ENCODE measurements at regions not wholly inside any gene's neighbourhood (a gene's known extent, or its start where the extent isn't known, plus 50 kb on each side); places are given as distances from the start of the nearest gene placed in this dataset.

- no peaks in the 10 kb centered on the region for H3K36me3 Mint-ChIP-seq
- H3K27ac Mint-ChIP-seq, result no peak overlapping the region
- no peaks in the 10 kb centered on the region for H3K4me1 Mint-ChIP-seq
- H3K9me3 Mint-ChIP-seq, result peaks cover 3 to 12% (median 5%) of the 10 kb centered on the region in 3 donors
- no peak overlapping the region for H3K4me3 Mint-ChIP-seq
- no peaks in the 10 kb centered on the region for H3K27me3 Mint-ChIP-seq
These were observed 502.0 kb downstream of the SLC4A3 start for GRCh38 chr2:220129391-220129790.

DNA sequence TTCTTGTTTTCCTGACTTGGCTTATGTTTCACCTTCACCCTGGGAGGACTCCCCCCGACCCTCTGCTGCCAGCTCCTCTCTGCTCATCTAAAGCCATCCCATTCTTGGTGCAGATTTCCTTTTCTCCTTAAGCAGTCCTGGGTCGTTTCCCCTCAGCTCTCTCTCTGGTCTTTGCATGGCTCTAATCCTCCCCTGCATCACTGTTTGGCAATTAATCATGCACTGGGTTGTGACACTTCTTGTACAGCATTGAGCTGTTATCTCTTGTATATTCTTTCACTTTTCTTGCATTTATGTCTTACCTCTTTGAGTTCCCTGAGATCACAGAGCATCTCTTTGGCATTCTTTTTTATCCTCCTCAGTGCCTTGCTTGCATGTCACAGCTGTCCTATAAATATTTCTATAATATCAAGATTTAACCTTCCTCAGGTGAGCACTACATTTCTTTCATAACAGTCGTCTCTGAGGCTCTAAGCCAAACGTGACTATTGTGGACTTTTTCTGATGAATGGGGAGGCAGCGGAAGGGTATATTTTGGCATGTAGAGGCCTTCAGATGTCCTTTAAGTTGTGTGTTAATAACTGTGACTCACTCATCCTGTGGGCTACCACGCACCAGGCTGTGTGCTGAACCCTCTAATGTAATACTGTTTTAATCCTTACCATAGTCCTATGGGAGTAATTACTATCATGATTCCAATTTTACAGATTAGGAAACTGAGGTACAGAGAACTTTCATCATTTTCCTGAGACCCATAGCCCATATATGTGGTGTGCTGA, 507.5 kb downstream of the SLC4A3 start:
- Mint-ChIP-seq H3K27me3 (no peaks in the 10 kb centered on the region), H3K4me3 (no peak overlapping the region), H3K4me1 (no peaks in the 10 kb centered on the region), H3K27ac (no peak overlapping the region), H3K9me3 (peaks cover 4 to 12% (median 5%) of the 10 kb centered on the region in 3 donors), H3K36me3 (no peaks in the 10 kb centered on the region)

DNA sequence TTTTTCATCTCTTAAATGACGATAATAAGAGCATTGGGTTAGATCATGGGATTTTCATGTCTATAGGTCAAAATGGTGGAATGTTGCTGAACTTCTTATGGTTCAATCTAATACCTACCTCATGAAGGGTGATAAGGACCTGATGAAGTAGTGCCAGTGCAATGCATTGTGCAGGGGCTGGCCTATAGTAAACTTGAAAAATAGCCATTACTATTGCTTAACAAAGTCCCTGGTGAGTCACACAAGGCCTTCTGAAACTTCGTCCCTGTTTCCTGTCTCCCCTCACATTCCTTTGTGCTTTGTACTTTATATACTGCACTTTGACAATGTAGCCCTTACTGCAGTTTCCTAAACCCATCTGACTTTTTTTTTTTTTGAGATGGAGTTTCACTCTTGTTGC, 515.9 kb downstream of the SLC4A3 start:
- Mint-ChIP-seq H3K4me3 (no peak overlapping the region), H3K27ac (no peak overlapping the region), H3K4me1 (peaks cover 0 to 1% (median 0%) of the 10 kb centered on the region in 3 donors), H3K36me3 (peaks cover 2% of the 10 kb centered on the region), H3K9me3 (peaks cover 4 to 6% (median 4%) of the 10 kb centered on the region in 3 donors), H3K27me3 (no peaks in the 10 kb centered on the region)

GRCh38 chr2:220144411-220144810, 517.0 kb downstream of the SLC4A3 start:
- H3K36me3 Mint-ChIP-seq, result peaks cover 2% of the 10 kb centered on the region
- peaks cover 4 to 6% (median 4%) of the 10 kb centered on the region in 3 donors for H3K9me3 Mint-ChIP-seq
- H3K4me3 Mint-ChIP-seq, result no peak overlapping the region
- H3K27me3 Mint-ChIP-seq, result no peaks in the 10 kb centered on the region
- peaks cover 0 to 1% (median 0%) of the 10 kb centered on the region in 3 donors for H3K4me1 Mint-ChIP-seq
- H3K27ac Mint-ChIP-seq, result no peak overlapping the region

DNA sequence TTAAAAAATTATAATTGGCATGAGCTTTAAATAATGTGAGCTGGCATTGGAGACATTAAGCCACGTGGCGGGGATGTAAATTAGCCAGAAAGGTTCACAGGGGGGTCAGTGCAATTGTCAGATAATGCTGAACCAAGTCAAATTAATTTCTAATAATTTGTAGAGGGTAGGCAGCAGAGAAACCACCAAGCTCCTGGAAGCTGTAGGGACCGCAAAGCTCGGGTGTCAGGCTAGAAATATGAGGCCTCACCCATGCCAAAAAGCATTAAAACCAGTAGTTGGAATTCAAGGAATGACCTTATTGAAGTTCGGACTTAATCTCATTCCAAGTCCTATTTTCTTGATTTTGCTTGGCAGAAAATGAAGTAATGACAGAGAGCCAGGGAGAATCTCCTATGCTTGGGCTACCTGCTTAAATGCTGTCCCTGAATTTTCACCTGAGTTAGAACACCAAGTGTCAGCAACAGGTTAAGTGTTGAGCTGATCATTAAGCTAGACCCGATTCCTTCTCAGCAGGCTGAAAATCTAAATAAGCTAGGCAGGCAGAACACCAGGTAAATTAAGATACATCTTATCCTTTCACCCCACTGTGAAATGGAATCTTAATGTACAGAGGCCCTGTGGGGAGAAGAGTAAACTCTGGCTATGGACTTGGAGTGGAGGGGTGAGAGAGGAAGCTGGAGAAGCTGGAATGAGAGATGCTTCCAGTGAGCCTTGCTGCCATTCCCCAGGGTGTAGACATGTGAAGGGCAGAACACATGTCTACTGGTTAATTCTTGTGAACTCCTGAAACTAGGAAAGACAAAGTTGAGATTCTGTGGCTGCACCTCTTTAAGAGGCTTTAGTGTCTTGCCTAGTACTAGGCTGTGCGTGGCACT, 520.0 kb downstream of the SLC4A3 start:
- no peak overlapping the region for H3K27ac Mint-ChIP-seq
- H3K4me1 Mint-ChIP-seq, result peaks cover 0 to 1% (median 0%) of the 10 kb centered on the region in 3 donors
- peaks cover 2% of the 10 kb centered on the region for H3K36me3 Mint-ChIP-seq
- no peaks in the 10 kb centered on the region for H3K27me3 Mint-ChIP-seq
- no peak overlapping the region for H3K4me3 Mint-ChIP-seq
- H3K9me3 Mint-ChIP-seq, result peaks cover 2 to 6% (median 4%) of the 10 kb centered on the region in 3 donors

GRCh38 chr2:220148471-220149248, 521.2 kb downstream of the SLC4A3 start:
- Mint-ChIP-seq H3K4me1 (peaks cover 0 to 1% (median 0%) of the 10 kb centered on the region in 3 donors), H3K9me3 (peaks cover 0 to 6% (median 2%) of the 10 kb centered on the region in 3 donors), H3K36me3 (peaks cover 2% of the 10 kb centered on the region), H3K4me3 (no peak overlapping the region), H3K27ac (no peak overlapping the region), H3K27me3 (no peaks in the 10 kb centered on the region)

- H3K27me3 Mint-ChIP-seq, result peaks cover 1% of the 10 kb centered on the region
- no peaks in the 10 kb centered on the region for H3K4me1 Mint-ChIP-seq
- H3K27ac Mint-ChIP-seq, result no peak overlapping the region
- H3K9me3 Mint-ChIP-seq, result peaks cover 0 to 3% (median 0%) of the 10 kb centered on the region in 3 donors
- H3K36me3 Mint-ChIP-seq, result no peaks in the 10 kb centered on the region
- H3K4me3 Mint-ChIP-seq, result no peak overlapping the region
These were observed 523.9 kb downstream of the SLC4A3 start for GRCh38 chr2:220151341-220151740.

DNA sequence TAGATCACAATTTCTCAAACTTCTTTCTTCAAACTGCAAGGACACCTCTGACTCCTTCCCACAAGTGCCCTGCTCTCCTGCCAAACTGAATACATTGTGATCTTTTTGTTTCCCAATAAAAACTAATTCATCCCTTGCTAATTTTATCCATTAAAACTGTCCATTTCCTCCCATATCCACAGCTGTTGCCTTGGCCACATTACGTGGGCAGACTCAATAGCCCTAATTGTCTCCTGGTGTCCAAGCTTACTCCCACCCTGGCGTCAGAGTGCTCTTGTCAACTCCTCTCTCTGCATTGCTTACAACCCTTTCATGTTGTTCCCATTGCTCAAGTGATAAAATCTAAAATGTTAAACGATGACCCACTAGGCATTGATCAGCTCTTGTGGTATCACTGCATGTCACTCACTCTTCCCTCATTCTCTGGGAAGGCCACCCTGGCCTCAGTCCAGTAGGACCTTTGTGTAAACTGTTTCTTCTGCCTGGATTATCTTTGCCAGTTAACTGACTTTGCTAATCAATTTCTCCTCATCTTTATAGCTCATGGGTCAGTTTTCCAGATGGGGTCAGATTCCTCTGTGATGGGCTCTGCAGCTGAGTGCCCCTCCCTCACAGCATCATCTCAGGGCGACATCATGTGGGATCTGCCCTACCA, 525.0 kb downstream of the SLC4A3 start:
- H3K36me3 Mint-ChIP-seq, result no peaks in the 10 kb centered on the region
- no peak overlapping the region for H3K27ac Mint-ChIP-seq
- H3K4me1 Mint-ChIP-seq, result no peaks in the 10 kb centered on the region
- peaks cover 0 to 3% (median 0%) of the 10 kb centered on the region in 3 donors for H3K9me3 Mint-ChIP-seq
- H3K27me3 Mint-ChIP-seq, result peaks cover 1% of the 10 kb centered on the region
- H3K4me3 Mint-ChIP-seq, result peak overlapping the region in 1 of 4 donors; percentile 25

DNA sequence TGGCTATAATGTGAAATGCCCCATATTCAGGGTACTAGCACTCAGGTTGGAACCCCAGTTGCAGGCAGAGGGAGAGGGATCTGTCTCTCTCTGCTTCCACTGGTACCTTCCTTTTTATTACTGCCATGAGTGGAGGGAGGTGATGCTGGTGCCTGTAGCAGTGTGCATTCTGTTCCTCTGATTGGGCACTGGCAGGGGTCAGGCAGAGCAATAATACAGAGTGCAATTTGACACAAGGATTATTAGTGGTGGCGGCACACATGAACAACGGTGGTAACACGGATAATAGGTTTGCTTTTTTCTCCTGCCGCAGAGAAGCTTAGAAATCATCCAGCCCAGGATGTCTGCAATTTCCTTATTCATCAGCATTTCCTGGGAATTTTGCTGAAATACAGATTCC, 525.7 kb downstream of the SLC4A3 start:
- Mint-ChIP-seq H3K27ac (no peak overlapping the region), H3K9me3 (peaks cover 0 to 3% (median 0%) of the 10 kb centered on the region in 3 donors)

GRCh38 chr2:220154304-220154703, 526.9 kb downstream of the SLC4A3 start:
- Mint-ChIP-seq H3K36me3 (no peaks in the 10 kb centered on the region), H3K4me1 (no peaks in the 10 kb centered on the region), H3K27me3 (peaks cover 1% of the 10 kb centered on the region), H3K27ac (no peak overlapping the region), H3K9me3 (peaks cover 0 to 3% (median 0%) of the 10 kb centered on the region in 3 donors), H3K4me3 (no peak overlapping the region)

More for the DNA sequence above, 525.7 kb downstream of the SLC4A3 start:
- Mint-ChIP-seq H3K27me3 (peaks cover 1% of the 10 kb centered on the region), H3K36me3 (no peaks in the 10 kb centered on the region), H3K4me3 (no peak overlapping the region), H3K4me1 (no peaks in the 10 kb centered on the region)

DNA sequence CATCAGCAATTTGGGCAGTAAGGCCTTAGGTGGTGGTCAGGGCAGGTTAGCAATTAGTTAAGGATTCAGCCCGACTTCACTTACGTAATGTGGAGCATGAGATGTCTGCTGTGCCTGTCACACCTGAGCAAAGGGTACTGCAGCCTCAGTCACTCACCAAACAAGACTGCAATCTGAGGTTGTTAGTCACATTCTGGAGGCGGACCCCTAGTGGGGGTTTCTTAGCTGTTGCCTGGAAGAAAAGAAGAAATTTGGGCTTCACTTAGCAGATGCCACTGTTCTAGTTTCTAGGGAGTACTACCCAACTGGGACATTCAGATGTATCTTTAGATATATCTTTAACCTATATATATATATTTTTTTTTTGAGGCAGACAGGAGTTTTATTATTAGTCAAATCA, 529.9 kb downstream of the SLC4A3 start:
- peaks cover 1% of the 10 kb centered on the region for H3K27me3 Mint-ChIP-seq
- H3K9me3 Mint-ChIP-seq, result peaks cover 0 to 3% (median 0%) of the 10 kb centered on the region in 3 donors
- no peaks in the 10 kb centered on the region for H3K4me1 Mint-ChIP-seq
- H3K36me3 Mint-ChIP-seq, result no peaks in the 10 kb centered on the region
- H3K27ac Mint-ChIP-seq, result peak overlapping the region in 1 of 3 donors; percentile 25
- H3K4me3 Mint-ChIP-seq, result no peak overlapping the region

DNA sequence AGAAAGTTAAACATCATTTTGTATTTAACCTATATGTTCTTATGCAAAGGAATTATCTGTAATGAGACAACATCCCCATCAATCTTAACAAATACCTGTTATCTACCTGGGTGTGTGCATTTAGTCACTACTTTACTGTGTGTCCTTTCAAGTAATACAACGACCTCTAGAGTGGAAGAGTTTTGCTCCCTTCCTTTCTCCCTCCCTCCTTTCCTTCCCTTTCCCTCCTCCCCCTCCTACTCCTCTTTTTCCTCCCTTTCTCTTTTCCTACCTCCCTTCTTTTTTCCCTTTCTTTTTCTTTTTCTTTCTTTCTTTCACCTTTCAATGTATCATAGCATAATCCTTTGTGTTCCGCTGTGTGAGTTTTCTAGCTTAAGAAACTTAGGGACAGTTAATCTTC, 532.3 kb downstream of the SLC4A3 start:
- peaks cover 0 to 3% (median 0%) of the 10 kb centered on the region in 3 donors for H3K9me3 Mint-ChIP-seq
- H3K36me3 Mint-ChIP-seq, result no peaks in the 10 kb centered on the region
- no peaks in the 10 kb centered on the region for H3K4me1 Mint-ChIP-seq
- no peak overlapping the region for H3K4me3 Mint-ChIP-seq
- H3K27ac Mint-ChIP-seq, result no peak overlapping the region
- peaks cover 1% of the 10 kb centered on the region for H3K27me3 Mint-ChIP-seq

- no peak overlapping the region for H3K4me3 Mint-ChIP-seq
- H3K9me3 Mint-ChIP-seq, result no peaks in the 10 kb centered on the region
- peaks cover 1% of the 10 kb centered on the region for H3K27me3 Mint-ChIP-seq
- no peaks in the 10 kb centered on the region for H3K36me3 Mint-ChIP-seq
- H3K27ac Mint-ChIP-seq, result no peak overlapping the region
- no peaks in the 10 kb centered on the region for H3K4me1 Mint-ChIP-seq
These were observed 534.9 kb downstream of the SLC4A3 start for GRCh38 chr2:220162320-220162719.

- no peak overlapping the region for H3K27ac Mint-ChIP-seq
- no peaks in the 10 kb centered on the region for H3K36me3 Mint-ChIP-seq
- H3K4me3 Mint-ChIP-seq, result no peak overlapping the region
- peaks cover 1% of the 10 kb centered on the region for H3K27me3 Mint-ChIP-seq
- H3K4me1 Mint-ChIP-seq, result no peaks in the 10 kb centered on the region
- no peaks in the 10 kb centered on the region for H3K9me3 Mint-ChIP-seq
These were observed 536.1 kb downstream of the SLC4A3 start for GRCh38 chr2:220163486-220163885.
